OCI-LY7 (cell line): ENCODE measurements at regions not wholly inside any gene's neighbourhood (a gene's known extent, or its start where the extent isn't known, plus 50 kb on each side); places are given as distances from the start of the nearest gene placed in this dataset.

ENCODE experiments used
- CTCF ChIP-seq: fragments of 200-600 bp; sonication (generic); conservative IDR thresholded peaks from 2 replicates; pipeline ENCODE4 v1.5.1; 2014; ENCODE audit warnings: mild to moderate bottlenecking, antibody characterized with exemption, low read length, moderate library complexity, mixed read lengths
- EZH2phosphoT487 ChIP-seq: fragments of 200-600 bp; sonication (generic); IDR thresholded peaks from 2 replicates; pipeline ENCODE4 v1.6.1; 2018; ENCODE audit warnings: low read depth, borderline replicate concordance, mild to moderate bottlenecking, mixed run types, antibody characterized with exemption, low read length, moderate library complexity, mixed read lengths

GRCh38 chr2:144180131-144180530 lies 339.8 kb downstream of the ZEB2 start:
- TF ChIP-seq CTCF, result no peak
- no peak for TF ChIP-seq EZH2phosphoT487
